ENCODE measurements at regions not wholly inside any gene's neighbourhood (a gene's known extent, or its start where the extent isn't known, plus 50 kb on each side); places are given as distances from the start of the nearest gene placed in this dataset.

DNA sequence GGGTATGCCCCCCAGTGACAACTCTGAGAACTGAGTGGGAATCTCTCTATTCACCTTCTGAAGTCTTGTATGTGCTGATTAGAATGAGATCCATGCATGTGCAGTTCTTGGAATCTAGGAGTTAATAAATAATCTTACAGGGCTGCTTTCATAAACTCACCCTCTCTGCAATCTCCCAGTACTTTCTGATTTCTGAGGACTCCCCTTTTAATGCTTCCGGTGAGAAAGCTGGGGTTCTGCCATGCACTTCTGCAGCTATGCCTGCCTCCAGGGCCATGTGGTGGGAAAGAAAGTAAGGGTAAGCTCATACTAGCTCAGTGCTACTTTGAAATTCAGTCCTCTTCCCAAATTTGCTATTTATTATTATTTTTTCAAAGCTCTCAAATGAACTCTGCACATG lies 432.9 kb downstream of the MTX2 start:
- TF ChIP-seq, protein P1, sequence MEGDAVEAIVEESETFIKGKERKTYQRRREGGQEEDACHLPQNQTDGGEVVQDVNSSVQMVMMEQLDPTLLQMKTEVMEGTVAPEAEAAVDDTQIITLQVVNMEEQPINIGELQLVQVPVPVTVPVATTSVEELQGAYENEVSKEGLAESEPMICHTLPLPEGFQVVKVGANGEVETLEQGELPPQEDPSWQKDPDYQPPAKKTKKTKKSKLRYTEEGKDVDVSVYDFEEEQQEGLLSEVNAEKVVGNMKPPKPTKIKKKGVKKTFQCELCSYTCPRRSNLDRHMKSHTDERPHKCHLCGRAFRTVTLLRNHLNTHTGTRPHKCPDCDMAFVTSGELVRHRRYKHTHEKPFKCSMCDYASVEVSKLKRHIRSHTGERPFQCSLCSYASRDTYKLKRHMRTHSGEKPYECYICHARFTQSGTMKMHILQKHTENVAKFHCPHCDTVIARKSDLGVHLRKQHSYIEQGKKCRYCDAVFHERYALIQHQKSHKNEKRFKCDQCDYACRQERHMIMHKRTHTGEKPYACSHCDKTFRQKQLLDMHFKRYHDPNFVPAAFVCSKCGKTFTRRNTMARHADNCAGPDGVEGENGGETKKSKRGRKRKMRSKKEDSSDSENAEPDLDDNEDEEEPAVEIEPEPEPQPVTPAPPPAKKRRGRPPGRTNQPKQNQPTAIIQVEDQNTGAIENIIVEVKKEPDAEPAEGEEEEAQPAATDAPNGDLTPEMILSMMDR (conservative IDR thresholded peaks at IDR 0.05 in 1 of 2, IDR thresholded peaks at IDR 0.05 in 1 of 2; ENCODE audit: extremely low read depth in 1 of 2, insufficient read depth in 1 of 2, low read depth in 1 of 2, low read length in 2 of 2), result no peak
- TF ChIP-seq EZH2 (IDR thresholded peaks at IDR 0.05; ENCODE audit: borderline replicate concordance, low read length), result no peak
